Stimulated activated CD8-positive, alpha-beta memory T cell treated with anti-CD3 and anti-CD28 coated beads, Interleukin-7, amount 100 ng/mL, for 48 hours (primary cell): ENCODE measurements at regions not wholly inside any gene's neighbourhood (a gene's known extent, or its start where the extent isn't known, plus 50 kb on each side); places are given as distances from the start of the nearest gene placed in this dataset.

Source experiments
- DNase-seq, 2 donors: peaks; one replicate each; pipeline ENCODE4 v3.0.0-alpha.2; 2020; ENCODE audit warnings: low read depth in 1 of 2; ENCODE audit errors: extremely low read depth in 1 of 2

GRCh38 chr20:9923648-9924047 lies 84.8 kb upstream of the PAK5 start:
- no peak for DNase-seq

- no peak for DNase-seq
These were observed 82.0 kb upstream of the PAK5 start for GRCh38 chr20:9920866-9921265.

GRCh38 chr20:9919271-9920014 lies 80.6 kb upstream of the PAK5 start:
- DNase-seq = no peak

- DNase-seq = no peak
These were observed 79.5 kb upstream of the PAK5 start for GRCh38 chr20:9918348-9918747.

- no peak for DNase-seq
These were observed 77.9 kb upstream of the PAK5 start for GRCh38 chr20:9916761-9917160.

GRCh38 chr20:9912858-9913434 lies 74.1 kb upstream of the PAK5 start:
- peak in 1 of 2 donors; percentile 3 for DNase-seq

- DNase-seq = no peak
These were observed 73.4 kb upstream of the PAK5 start for GRCh38 chr20:9912290-9912689.

GRCh38 chr20:9911519-9911918 lies 72.6 kb upstream of the PAK5 start:
- no peak for DNase-seq

- DNase-seq = no peak
These were observed 70.3 kb upstream of the PAK5 start for GRCh38 chr20:9909167-9909566.

GRCh38 chr20:9903048-9903655 lies 64.3 kb upstream of the PAK5 start:
- no peak for DNase-seq

- DNase-seq = no peak
These were observed 50.5 kb upstream of the PAK5 start for GRCh38 chr20:9889270-9889981.
